ENCODE measurements at regions not wholly inside any gene's neighbourhood (a gene's known extent, or its start where the extent isn't known, plus 50 kb on each side); places are given as distances from the start of the nearest gene placed in this dataset.

- H3K4me3 ChIP-seq: no peak overlapping the region
- no peak for TF ChIP-seq TAF7 (tag; IDR thresholded peaks at IDR 0.05)
- no peak for TF ChIP-seq KAT8 (IDR thresholded peaks at IDR 0.05; ENCODE audit: low read depth)
- no peak for TF ChIP-seq DMBX1 (CRISPR knock-in tag; IDR thresholded peaks at IDR 0.05; ENCODE audit: borderline replicate concordance)
- no peak for TF ChIP-seq ZNF184 (CRISPR knock-in tag; IDR thresholded peaks at IDR 0.05)
- no peak for TF ChIP-seq SMAD2 (IDR thresholded peaks at IDR 0.05; ENCODE audit: low read depth, low read length)
- TF ChIP-seq BRD4 (IDR thresholded peaks at IDR 0.05): no peak
- TF ChIP-seq WHSC1 (IDR thresholded peaks at IDR 0.05; ENCODE audit: low read length): no peak
- no peak for TF ChIP-seq ZNF347 (CRISPR knock-in tag; IDR thresholded peaks at IDR 0.05; ENCODE audit: low read depth)
- TF ChIP-seq PATZ1 (CRISPR knock-in tag; IDR thresholded peaks at IDR 0.05; ENCODE audit: borderline replicate concordance): no peak
- no peak for TF ChIP-seq ZBTB34 (CRISPR knock-in tag; IDR thresholded peaks at IDR 0.05)
- no peak for TF ChIP-seq MBD1 (CRISPR knock-in tag; IDR thresholded peaks at IDR 0.05)
- TF ChIP-seq PTBP1 (IDR thresholded peaks at IDR 0.05; ENCODE audit: low read depth, low read length): no peak
- TF ChIP-seq ZNF124 (CRISPR knock-in tag; IDR thresholded peaks at IDR 0.05): no peak
- no peak for TF ChIP-seq NFRKB (IDR thresholded peaks at IDR 0.05; ENCODE audit: low read depth)
- TF ChIP-seq ETV5 (CRISPR knock-in tag; IDR thresholded peaks at IDR 0.05; ENCODE audit: low read depth): no peak
- no peak for TF ChIP-seq ARID3B (CRISPR knock-in tag; IDR thresholded peaks at IDR 0.05; ENCODE audit: borderline replicate concordance)
- FAIRE-seq (no peak), DNase-seq (ENCODE audit: extremely low read depth in 1 of 4, low spot score in 3 of 4) (no peak), ATAC-seq (no peak)
- H4K20me1 ChIP-seq (replicated peaks; ENCODE audit: control insufficient read depth, insufficient read depth, low read length): no peaks in the 10 kb centered on the region
- H2AFZ ChIP-seq (ENCODE audit: low read depth, low read length): no peak overlapping the region
- WGBS (ENCODE audit: insufficient coverage, low coverage, missing lambda C conversion rate): 2% methylated on average over 6 of the region's 6 CpGs
- no TSS peak for BruUV-seq (replicated peaks)
- ChIA-PET POLR2A (no interaction called here), CTCF (ENCODE audit: low intra/inter-chr PET ratio) (no interaction called here)
- no peaks in the 10 kb centered on the region for H3K4me1 ChIP-seq (replicated peaks in 1 of 2; ENCODE audit: control insufficient read depth in 2 of 2, insufficient read depth in 2 of 2, low read length in 2 of 2)
- no peaks in the 10 kb centered on the region for H3K79me2 ChIP-seq (ENCODE audit: control insufficient read depth, insufficient read depth, low read length)
- H3K9me3 ChIP-seq (replicated peaks; ENCODE audit: control insufficient read depth, insufficient read depth, low read depth, low read length): no peaks in the 10 kb centered on the region
- intact Hi-C loops (cut with micrococcal nuclease) (no loop called here), in situ Hi-C loops (cut with MboI) (no loop called here)
- no peak overlapping the region for H3K9ac ChIP-seq (ENCODE audit: insufficient read depth in 1 of 2, low read depth in 2 of 2, low read length in 2 of 2)
- no peaks in the 10 kb centered on the region for H3K9me1 ChIP-seq (ENCODE audit: control insufficient read depth, insufficient read depth, low read length)
- H3K27ac ChIP-seq (ENCODE audit: extremely low read depth, low read depth, low read length): no peak overlapping the region
- no peaks in the 10 kb centered on the region for H3K36me3 ChIP-seq (ENCODE audit: control insufficient read depth, insufficient read depth, low read length)
- H3K27me3 ChIP-seq (ENCODE audit: control insufficient read depth in 2 of 2, insufficient read depth in 2 of 2, low read length in 2 of 2): no peaks in the 10 kb centered on the region
- no peak overlapping the region for H3K4me2 ChIP-seq (ENCODE audit: insufficient read depth, low read length)
These were observed 193.9 kb upstream of the EDNRA start for GRCh38 chr4:147286846-147287587.
